Keratinocyte (primary cell): ENCODE measurements at regions not wholly inside any gene's neighbourhood (a gene's known extent, or its start where the extent isn't known, plus 50 kb on each side); places are given as distances from the start of the nearest gene placed in this dataset.

ENCODE experiments used
- DNase-seq: peaks from one replicate; pipeline ENCODE4 v3.0.0-alpha.2; 2011; ENCODE audit warnings: low read depth, missing footprints, low spot score
- FAIRE-seq: peaks from 2 replicates; lab custom pipeline; 2011; peaks lifted over from hg19 to GRCh38; lab: Jason Lieb, UNC
- H2AFZ ChIP-seq: 2 replicates; pipeline ENCODE4 v1.6.0; 2012; ENCODE audit warnings: low read length, control low read depth, inconsistent platforms; ENCODE audit not compliant: control insufficient read depth
- H3K27ac ChIP-seq: 2 replicates; pipeline ENCODE4 v1.5.1; 2011; ENCODE audit warnings: low read length; ENCODE audit not compliant: control insufficient read depth, insufficient read depth
- H3K27me3 ChIP-seq: 3 replicates; pipeline ENCODE4 v1.6.0; 2011; ENCODE audit warnings: low read length; ENCODE audit not compliant: control insufficient read depth, insufficient read depth; ENCODE audit errors: extremely low read depth
- H3K36me3 ChIP-seq, 2 experiments: 2 replicates in 1 of 2; 3 replicates in 1 of 2; pipeline ENCODE4 v1.5.1; 2011; ENCODE audit warnings: low read length in 2 of 2, mild to moderate bottlenecking in 1 of 2; ENCODE audit not compliant: control insufficient read depth in 2 of 2, insufficient read depth in 2 of 2; ENCODE audit errors: extremely low read depth in 1 of 2
- H3K4me1 ChIP-seq: 3 replicates; pipeline ENCODE4 v1.5.1; 2011; ENCODE audit warnings: low read length; ENCODE audit not compliant: control insufficient read depth, insufficient read depth; ENCODE audit errors: extremely low read depth
- H3K4me2 ChIP-seq: 3 replicates; pipeline ENCODE4 v1.6.0; 2011; ENCODE audit warnings: low read depth, low read length; ENCODE audit not compliant: control insufficient read depth, insufficient read depth; ENCODE audit errors: extremely low read depth
- H3K4me3 ChIP-seq, 3 experiments: fragments of 200-600 bp in 1 of 3; sonication (generic) in 1 of 3; 2 replicates in 2 of 3; 3 replicates in 1 of 3; pipeline ENCODE4 v1.5.1; 2011 to 2016; ENCODE audit warnings: low read length in 3 of 3, mild to moderate bottlenecking in 3 of 3, control low read depth in 2 of 3, inconsistent platforms in 1 of 3, low read depth in 1 of 3, mixed read lengths in 1 of 3, mixed run types in 1 of 3, moderate library complexity in 1 of 3; ENCODE audit not compliant: control insufficient read depth in 2 of 3, insufficient read depth in 2 of 3; ENCODE audit errors: extremely low read depth in 1 of 3
- H3K79me2 ChIP-seq: 2 replicates; pipeline ENCODE4 v1.6.0; 2012; ENCODE audit warnings: low read length; ENCODE audit not compliant: control insufficient read depth, insufficient read depth
- H3K9ac ChIP-seq: 3 replicates; pipeline ENCODE4 v1.6.0; 2011; ENCODE audit warnings: low read length; ENCODE audit not compliant: control insufficient read depth, insufficient read depth; ENCODE audit errors: extremely low read depth
- H3K9me1 ChIP-seq: 3 replicates; pipeline ENCODE4 v1.6.0; 2011; ENCODE audit warnings: low read length; ENCODE audit not compliant: control insufficient read depth, insufficient read depth; ENCODE audit errors: extremely low read depth
- H3K9me3 ChIP-seq: 2 replicates; pipeline ENCODE4 v1.5.1; 2012; ENCODE audit warnings: low read depth, low read length; ENCODE audit not compliant: control insufficient read depth
- H4K20me1 ChIP-seq: 3 replicates; pipeline ENCODE4 v1.6.0; 2011; ENCODE audit warnings: low read length; ENCODE audit not compliant: control insufficient read depth, insufficient read depth; ENCODE audit errors: extremely low read depth
- EZH2 ChIP-seq: IDR thresholded peaks from one replicate; pipeline ENCODE4 v1.6.1; 2012; ENCODE audit warnings: inconsistent platforms, mild to moderate bottlenecking, low read length, moderate library complexity
- dilution Hi-C: fragments of 300-500 bp; cut with MboI; formaldehyde crosslinking; loops from one replicate; pipeline ENCODE4 v1.7.0; 2020; ENCODE audit warnings: low sequenced_read_pairs; ENCODE audit not compliant: extremely low pct_ligation_motif_present
- TF ChIP-seq, protein P1 (sequence below), 3 experiments: IDR thresholded peaks in 1 of 3; conservative IDR thresholded peaks in 1 of 3; optimal IDR thresholded peaks in 1 of 3; 2 replicates in 2 of 3; 3 replicates in 1 of 3; pipeline versions ENCODE3 to v1.5.1; 2011; ENCODE audit warnings: low read length in 3 of 3, mild to moderate bottlenecking in 3 of 3, moderate library complexity in 2 of 3, control low read depth in 1 of 3, inconsistent platforms in 1 of 3; ENCODE audit not compliant: insufficient read depth in 2 of 3; ENCODE audit errors: extremely low read depth in 1 of 3

DNA sequence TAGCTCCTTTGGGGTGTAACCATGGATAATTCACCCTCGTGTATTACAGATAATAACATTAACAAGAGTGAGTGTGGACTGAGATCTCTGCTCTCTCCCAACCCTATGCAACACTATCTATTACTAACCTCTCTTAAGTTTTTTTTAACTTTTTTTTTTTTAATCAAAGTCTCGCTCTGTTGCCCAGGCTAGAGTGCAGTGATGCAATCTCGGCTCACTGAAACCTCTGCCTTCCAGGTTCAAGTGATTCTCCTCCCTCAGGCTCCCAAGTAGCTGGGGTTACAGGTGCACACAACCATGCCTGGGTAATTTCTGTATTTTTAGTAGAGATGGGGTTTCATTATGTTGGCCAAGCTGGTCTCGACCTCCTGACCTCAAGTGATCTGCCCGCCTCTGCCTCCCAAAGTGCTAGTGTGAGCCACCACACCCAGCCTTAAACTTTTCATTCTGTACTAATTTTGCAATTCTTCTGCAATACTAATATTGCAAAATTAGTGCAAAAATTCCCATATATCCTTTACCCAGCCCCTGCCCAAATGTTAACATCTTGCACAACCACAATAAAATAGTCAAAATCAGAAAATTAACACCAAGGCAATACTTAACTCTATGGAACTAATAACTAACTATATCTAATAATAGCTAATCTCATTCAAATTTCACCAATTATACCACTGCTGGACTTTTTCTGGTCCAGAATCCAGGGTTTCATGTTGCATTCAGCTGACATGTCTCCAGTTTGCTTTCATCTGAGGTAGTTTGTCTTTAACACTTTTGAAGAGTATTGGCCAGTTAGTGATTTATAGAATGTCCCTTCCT is 66.5 kb upstream of the TCF7L2 start:
- Histone ChIP-seq H3K4me3 (no peak overlapping the region), H3K9me1 (no peaks in the 10 kb centered on the region), H3K9me3 (no peaks in the 10 kb centered on the region), H3K36me3 (no peaks in the 10 kb centered on the region), H4K20me1 (no peaks in the 10 kb centered on the region), H3K9ac (no peak overlapping the region), H3K4me1 (no peaks in the 10 kb centered on the region), H3K4me2 (no peak overlapping the region), H3K27me3 (no peaks in the 10 kb centered on the region), H3K79me2 (no peaks in the 10 kb centered on the region), H2AFZ (no peak overlapping the region), H3K27ac (no peak overlapping the region)
- DNase-seq = no peak
- dilution Hi-C loops = no loop called here
- TF ChIP-seq, protein P1, sequence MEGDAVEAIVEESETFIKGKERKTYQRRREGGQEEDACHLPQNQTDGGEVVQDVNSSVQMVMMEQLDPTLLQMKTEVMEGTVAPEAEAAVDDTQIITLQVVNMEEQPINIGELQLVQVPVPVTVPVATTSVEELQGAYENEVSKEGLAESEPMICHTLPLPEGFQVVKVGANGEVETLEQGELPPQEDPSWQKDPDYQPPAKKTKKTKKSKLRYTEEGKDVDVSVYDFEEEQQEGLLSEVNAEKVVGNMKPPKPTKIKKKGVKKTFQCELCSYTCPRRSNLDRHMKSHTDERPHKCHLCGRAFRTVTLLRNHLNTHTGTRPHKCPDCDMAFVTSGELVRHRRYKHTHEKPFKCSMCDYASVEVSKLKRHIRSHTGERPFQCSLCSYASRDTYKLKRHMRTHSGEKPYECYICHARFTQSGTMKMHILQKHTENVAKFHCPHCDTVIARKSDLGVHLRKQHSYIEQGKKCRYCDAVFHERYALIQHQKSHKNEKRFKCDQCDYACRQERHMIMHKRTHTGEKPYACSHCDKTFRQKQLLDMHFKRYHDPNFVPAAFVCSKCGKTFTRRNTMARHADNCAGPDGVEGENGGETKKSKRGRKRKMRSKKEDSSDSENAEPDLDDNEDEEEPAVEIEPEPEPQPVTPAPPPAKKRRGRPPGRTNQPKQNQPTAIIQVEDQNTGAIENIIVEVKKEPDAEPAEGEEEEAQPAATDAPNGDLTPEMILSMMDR (optimal IDR thresholded peaks at IDR 0.05 in 1 of 3, IDR thresholded peaks at IDR 0.05 in 1 of 3, conservative IDR thresholded peaks at IDR 0.05 in 1 of 3; ENCODE audit: extremely low read depth in 1 of 3, insufficient read depth in 2 of 3, low read length in 3 of 3) = no peak
- TF ChIP-seq EZH2 = no peak
- FAIRE-seq = no peak

DNA sequence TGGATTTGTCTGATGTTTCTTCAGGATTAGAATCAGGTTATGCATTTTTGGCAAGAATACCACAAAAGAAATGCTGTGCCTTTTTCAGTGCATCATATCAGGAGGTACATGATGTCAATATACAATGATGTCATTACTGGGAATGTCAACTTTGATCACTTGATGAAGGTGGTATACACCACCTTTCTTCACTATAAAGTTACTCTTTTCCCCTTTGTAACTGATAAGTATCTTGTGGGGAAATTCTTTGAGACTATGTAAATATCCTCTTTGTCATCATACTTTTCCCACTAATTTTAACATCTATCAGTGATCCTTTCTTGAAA is 65.9 kb upstream of the TCF7L2 start:
- FAIRE-seq = no peak
- TF ChIP-seq, protein P1 (optimal IDR thresholded peaks at IDR 0.05 in 1 of 3, IDR thresholded peaks at IDR 0.05 in 1 of 3, conservative IDR thresholded peaks at IDR 0.05 in 1 of 3; ENCODE audit: extremely low read depth in 1 of 3, insufficient read depth in 2 of 3, low read length in 3 of 3) = no peak
- TF ChIP-seq EZH2 = no peak
- no peak for DNase-seq

More for the DNA sequence above, 65.9 kb upstream of the TCF7L2 start:
- no peaks in the 10 kb centered on the region for H3K4me1 ChIP-seq
- no peak overlapping the region for H3K27ac ChIP-seq
- H3K36me3 ChIP-seq = no peaks in the 10 kb centered on the region
- H3K4me2 ChIP-seq = no peak overlapping the region
- no peak overlapping the region for H3K9ac ChIP-seq
- dilution Hi-C loops = no loop called here
- H3K9me3 ChIP-seq = no peaks in the 10 kb centered on the region
- no peaks in the 10 kb centered on the region for H3K27me3 ChIP-seq
- no peak overlapping the region for H3K4me3 ChIP-seq
- H2AFZ ChIP-seq = no peak overlapping the region
- no peaks in the 10 kb centered on the region for H3K9me1 ChIP-seq
- no peaks in the 10 kb centered on the region for H4K20me1 ChIP-seq
- H3K79me2 ChIP-seq = no peaks in the 10 kb centered on the region
